Left lung (tissue), 4 donors: ENCODE measurements at regions not wholly inside any gene's neighbourhood (a gene's known extent, or its start where the extent isn't known, plus 50 kb on each side); places are given as distances from the start of the nearest gene placed in this dataset.

Source experiments
- ATAC-seq: fragments of 200-7000 bp; cut with Tn5 transposase; one replicate; pipeline ENCODE4 v1.9.1; 2020; ENCODE audit warnings: moderate library complexity
- DNase-seq, 4 donors: peaks; one replicate each; pipeline ENCODE4 v3.0.0-alpha.2; 2013 to 2020
- H3K27ac ChIP-seq, 2 donors: fragments of 200-600 bp; sonication (generic) in 1 of 2; one replicate each; pipeline versions ENCODE4 v1.5.0 to v1.8.0; 2020 to 2021
- H3K27me3 ChIP-seq, 2 donors: fragments of 200-600 bp; sonication (generic) in 1 of 2; one replicate each; pipeline versions ENCODE4 v1.5.0 to v1.8.0; 2020 to 2021
- H3K36me3 ChIP-seq, 2 donors: fragments of 200-600 bp; sonication (generic) in 1 of 2; one replicate each; pipeline versions ENCODE4 v1.5.0 to v1.8.0; 2020 to 2021
- H3K4me1 ChIP-seq, 2 donors: fragments of 200-600 bp; one replicate each; pipeline ENCODE4 v1.8.0; 2021
- H3K4me3 ChIP-seq, 2 donors: fragments of 200-600 bp; sonication (generic) in 1 of 2; one replicate each; pipeline versions ENCODE4 v1.5.0 to v1.8.0; 2020 to 2021; ENCODE audit warnings: mild to moderate bottlenecking in 1 of 2
- H3K9me3 ChIP-seq, 2 donors: fragments of 200-600 bp; sonication (generic) in 1 of 2; one replicate each; pipeline versions ENCODE4 v1.5.0 to v1.8.0; 2020 to 2021
- intact Hi-C, 2 donors: fragments of 100-400 bp; cut with DNase I; formaldehyde crosslinking; loops; one replicate each; pipeline versions ENCODE4 v1.11.2 to v1.14.2; 2022
- TF ChIP-seq, protein P1 (sequence below), 2 donors: fragments of 200-600 bp; sonication (generic) in 1 of 2; IDR thresholded peaks; one replicate each; pipeline versions ENCODE4 v1.5.0 to v1.8.0; 2021; ENCODE audit warnings: antibody characterized with exemption in 2 of 2
- donor health status: DM: no; HTN: yes; CAD: no.
- donor health status: DM: no; HTN: no; CAD: no.

DNA sequence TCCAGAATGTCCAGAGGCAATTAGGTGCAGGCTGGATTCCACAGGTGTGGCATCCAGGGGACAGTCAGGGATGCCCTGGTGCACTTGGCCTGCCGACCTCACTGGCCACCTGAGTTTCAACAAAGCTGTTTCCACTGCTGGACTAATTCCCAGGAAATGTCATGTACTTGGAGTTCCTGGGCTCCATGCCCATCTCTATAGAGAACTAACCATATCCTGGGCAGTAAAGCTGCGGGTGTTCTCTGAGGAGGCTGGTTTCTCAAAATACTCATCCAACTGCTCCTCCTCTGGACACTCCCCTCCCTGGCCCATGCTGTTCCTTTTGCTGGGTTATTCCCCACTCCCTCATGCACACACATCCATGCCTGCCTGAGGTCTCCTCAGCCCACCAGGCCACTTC, 161.9 kb upstream of the SKOR2 start:
- Histone ChIP-seq H3K27ac (no peak overlapping the region), H3K27me3 (peaks cover 0 to 20% of the 10 kb centered on the region in 2 donors), H3K4me3 (no peak overlapping the region), H3K36me3 (no peaks in the 10 kb centered on the region), H3K4me1 (no peaks in the 10 kb centered on the region), H3K9me3 (no peaks in the 10 kb centered on the region)
- DNase-seq = no peak
- TF ChIP-seq, protein P1, sequence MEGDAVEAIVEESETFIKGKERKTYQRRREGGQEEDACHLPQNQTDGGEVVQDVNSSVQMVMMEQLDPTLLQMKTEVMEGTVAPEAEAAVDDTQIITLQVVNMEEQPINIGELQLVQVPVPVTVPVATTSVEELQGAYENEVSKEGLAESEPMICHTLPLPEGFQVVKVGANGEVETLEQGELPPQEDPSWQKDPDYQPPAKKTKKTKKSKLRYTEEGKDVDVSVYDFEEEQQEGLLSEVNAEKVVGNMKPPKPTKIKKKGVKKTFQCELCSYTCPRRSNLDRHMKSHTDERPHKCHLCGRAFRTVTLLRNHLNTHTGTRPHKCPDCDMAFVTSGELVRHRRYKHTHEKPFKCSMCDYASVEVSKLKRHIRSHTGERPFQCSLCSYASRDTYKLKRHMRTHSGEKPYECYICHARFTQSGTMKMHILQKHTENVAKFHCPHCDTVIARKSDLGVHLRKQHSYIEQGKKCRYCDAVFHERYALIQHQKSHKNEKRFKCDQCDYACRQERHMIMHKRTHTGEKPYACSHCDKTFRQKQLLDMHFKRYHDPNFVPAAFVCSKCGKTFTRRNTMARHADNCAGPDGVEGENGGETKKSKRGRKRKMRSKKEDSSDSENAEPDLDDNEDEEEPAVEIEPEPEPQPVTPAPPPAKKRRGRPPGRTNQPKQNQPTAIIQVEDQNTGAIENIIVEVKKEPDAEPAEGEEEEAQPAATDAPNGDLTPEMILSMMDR (IDR thresholded peaks at IDR 0.05) = no peak
- intact Hi-C loops = no loop called here
- peak; percentile 76 for ATAC-seq

DNA sequence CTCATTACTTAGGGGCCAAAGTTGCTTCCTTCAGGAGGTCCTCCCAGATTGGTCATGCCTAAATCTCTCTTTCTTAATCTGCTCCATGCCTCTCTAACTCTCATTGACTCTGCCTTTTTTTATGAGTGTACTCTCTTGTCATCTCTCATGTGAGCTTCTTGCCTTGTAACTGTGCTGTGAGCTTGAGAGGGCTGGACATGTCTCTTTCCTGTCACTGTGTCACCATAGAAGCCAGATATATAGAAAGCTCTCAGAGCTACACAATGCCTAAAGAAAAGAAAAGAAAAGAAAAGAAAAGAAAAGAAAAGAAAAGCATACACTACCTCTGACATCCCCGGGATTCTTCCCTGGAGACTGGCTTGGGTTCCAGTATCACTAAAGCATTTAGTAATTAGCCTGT, 161.5 kb upstream of the SKOR2 start:
- Histone ChIP-seq H3K27ac (no peak overlapping the region), H3K27me3 (peaks cover 0 to 18% of the 10 kb centered on the region in 2 donors), H3K4me3 (no peak overlapping the region), H3K9me3 (no peaks in the 10 kb centered on the region), H3K4me1 (no peaks in the 10 kb centered on the region), H3K36me3 (no peaks in the 10 kb centered on the region)
- no peak for ATAC-seq
- TF ChIP-seq, protein P1 (IDR thresholded peaks at IDR 0.05) = no peak
- DNase-seq = no peak
- intact Hi-C loops = no loop called here

DNA sequence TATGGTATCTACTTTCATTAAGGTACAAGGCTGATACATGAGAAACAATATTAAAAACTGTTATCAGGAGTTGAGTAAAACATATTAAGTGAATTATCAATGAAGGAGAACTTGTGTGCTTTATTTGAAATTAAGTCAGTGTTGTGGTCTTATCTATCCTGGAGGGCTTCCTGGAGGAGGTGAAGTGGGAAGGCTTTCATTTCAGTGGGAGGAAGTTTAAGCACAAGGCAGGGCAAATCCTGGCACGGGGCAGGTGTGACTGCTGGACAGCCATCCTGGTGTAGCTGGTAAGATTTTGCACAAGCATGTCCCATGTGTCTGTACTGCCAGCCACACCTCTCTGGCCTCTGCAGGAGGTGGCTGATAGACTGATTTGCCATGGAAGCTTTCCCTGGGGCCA, 159.7 kb upstream of the SKOR2 start:
- Histone ChIP-seq H3K4me1 (no peaks in the 10 kb centered on the region), H3K9me3 (peaks cover 0 to 2% of the 10 kb centered on the region in 2 donors), H3K4me3 (no peak overlapping the region), H3K27me3 (peaks cover 0 to 2% of the 10 kb centered on the region in 2 donors), H3K27ac (no peak overlapping the region), H3K36me3 (no peaks in the 10 kb centered on the region)
- DNase-seq (no peak), ATAC-seq (no peak)
- intact Hi-C loops = no loop called here
- TF ChIP-seq, protein P1 (IDR thresholded peaks at IDR 0.05) = no peak

DNA sequence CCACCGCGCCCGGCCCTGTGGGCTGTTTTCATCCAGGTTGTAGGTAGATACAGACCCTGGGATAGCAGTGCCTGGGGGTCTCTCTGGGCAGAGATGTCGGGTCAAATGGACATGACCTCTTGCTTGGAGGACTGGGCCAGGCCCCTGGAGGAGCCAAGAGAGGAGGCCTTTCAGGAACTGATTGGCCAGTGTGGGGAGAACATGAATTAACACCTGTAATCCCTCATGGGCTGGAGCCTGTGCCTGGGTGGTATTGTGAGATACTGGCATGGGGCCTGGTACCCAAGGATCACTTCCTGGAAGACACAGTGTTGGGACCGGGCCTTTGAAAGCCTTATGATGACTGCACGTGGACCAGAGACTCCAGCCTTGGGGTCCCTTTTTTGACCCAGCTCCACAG, 158.7 kb upstream of the SKOR2 start:
- ATAC-seq (no peak), DNase-seq (no peak)
- Histone ChIP-seq H3K9me3 (peaks cover 0 to 2% of the 10 kb centered on the region in 2 donors), H3K36me3 (no peaks in the 10 kb centered on the region), H3K27ac (no peak overlapping the region), H3K4me1 (no peaks in the 10 kb centered on the region), H3K4me3 (no peak overlapping the region), H3K27me3 (no peaks in the 10 kb centered on the region)
- intact Hi-C loops = no loop called here
- TF ChIP-seq, protein P1 (IDR thresholded peaks at IDR 0.05) = no peak

DNA sequence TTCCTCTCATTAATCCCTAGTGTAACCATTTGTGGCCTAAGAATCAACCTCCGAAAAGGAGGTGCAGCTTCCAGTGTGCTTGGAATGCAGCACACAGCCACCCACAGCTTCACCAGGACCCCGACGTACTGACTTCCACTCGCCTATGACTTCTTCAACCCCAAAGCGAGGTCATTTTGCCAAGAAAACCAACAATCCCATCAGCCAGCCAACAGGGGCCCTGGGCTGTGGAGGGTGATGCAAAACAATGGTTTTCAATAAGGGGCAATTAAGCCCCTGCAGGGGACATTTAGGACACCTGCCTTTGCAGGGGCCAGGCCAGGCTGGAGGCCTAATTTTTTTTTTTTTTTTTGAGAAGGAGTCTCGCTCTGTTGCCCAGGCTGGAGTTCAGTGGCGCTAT, 158.1 kb upstream of the SKOR2 start:
- Histone ChIP-seq H3K9me3 (peaks cover 0 to 2% of the 10 kb centered on the region in 2 donors), H3K27me3 (no peaks in the 10 kb centered on the region), H3K27ac (no peak overlapping the region), H3K4me3 (no peak overlapping the region), H3K4me1 (no peaks in the 10 kb centered on the region), H3K36me3 (no peaks in the 10 kb centered on the region)
- intact Hi-C loops = no loop called here
- TF ChIP-seq, protein P1 (IDR thresholded peaks at IDR 0.05) = no peak
- no peak for DNase-seq
- ATAC-seq = no peak
